Fibroblast of pulmonary artery (primary cell): ENCODE measurements at regions not wholly inside any gene's neighbourhood (a gene's known extent, or its start where the extent isn't known, plus 50 kb on each side); places are given as distances from the start of the nearest gene placed in this dataset.

ENCODE experiments used
- DNase-seq: peaks from one replicate; pipeline ENCODE4 v3.0.0-alpha.2; 2010; ENCODE audit warnings: low read depth
- H3K4me3 ChIP-seq: replicated peaks from 2 replicates; pipeline ENCODE4 v1.5.1; 2011; ENCODE audit warnings: low read depth, mild to moderate bottlenecking, control low read depth, low read length, moderate library complexity
- TF ChIP-seq, protein P1 (sequence below): IDR thresholded peaks from 2 replicates; pipeline ENCODE4 v1.5.1; 2011; ENCODE audit warnings: mild to moderate bottlenecking, control low read depth, low read length, inconsistent platforms; ENCODE audit errors: missing control alignments

DNA sequence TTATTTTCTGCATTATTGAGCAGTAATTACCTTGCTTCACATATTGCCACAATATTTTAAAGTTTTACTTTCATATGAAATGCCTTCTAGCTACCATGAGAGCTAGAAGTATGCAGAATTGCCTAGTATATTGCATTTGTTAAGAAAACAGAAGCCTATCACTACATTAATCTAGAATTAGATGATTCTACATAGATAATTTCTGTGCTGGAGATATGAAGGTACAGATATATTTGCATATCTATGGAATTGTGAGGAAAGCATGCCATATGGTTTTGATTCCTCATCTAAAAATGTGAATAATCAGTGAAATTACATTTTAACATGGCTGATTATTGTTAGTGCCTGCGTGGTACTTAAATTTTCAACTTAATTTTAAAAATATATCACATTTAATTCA is 1418.3 kb downstream of the NCAM2 start:
- no peak overlapping the region for H3K4me3 ChIP-seq
- TF ChIP-seq, protein P1, sequence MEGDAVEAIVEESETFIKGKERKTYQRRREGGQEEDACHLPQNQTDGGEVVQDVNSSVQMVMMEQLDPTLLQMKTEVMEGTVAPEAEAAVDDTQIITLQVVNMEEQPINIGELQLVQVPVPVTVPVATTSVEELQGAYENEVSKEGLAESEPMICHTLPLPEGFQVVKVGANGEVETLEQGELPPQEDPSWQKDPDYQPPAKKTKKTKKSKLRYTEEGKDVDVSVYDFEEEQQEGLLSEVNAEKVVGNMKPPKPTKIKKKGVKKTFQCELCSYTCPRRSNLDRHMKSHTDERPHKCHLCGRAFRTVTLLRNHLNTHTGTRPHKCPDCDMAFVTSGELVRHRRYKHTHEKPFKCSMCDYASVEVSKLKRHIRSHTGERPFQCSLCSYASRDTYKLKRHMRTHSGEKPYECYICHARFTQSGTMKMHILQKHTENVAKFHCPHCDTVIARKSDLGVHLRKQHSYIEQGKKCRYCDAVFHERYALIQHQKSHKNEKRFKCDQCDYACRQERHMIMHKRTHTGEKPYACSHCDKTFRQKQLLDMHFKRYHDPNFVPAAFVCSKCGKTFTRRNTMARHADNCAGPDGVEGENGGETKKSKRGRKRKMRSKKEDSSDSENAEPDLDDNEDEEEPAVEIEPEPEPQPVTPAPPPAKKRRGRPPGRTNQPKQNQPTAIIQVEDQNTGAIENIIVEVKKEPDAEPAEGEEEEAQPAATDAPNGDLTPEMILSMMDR = no peak
- DNase-seq = no peak

DNA sequence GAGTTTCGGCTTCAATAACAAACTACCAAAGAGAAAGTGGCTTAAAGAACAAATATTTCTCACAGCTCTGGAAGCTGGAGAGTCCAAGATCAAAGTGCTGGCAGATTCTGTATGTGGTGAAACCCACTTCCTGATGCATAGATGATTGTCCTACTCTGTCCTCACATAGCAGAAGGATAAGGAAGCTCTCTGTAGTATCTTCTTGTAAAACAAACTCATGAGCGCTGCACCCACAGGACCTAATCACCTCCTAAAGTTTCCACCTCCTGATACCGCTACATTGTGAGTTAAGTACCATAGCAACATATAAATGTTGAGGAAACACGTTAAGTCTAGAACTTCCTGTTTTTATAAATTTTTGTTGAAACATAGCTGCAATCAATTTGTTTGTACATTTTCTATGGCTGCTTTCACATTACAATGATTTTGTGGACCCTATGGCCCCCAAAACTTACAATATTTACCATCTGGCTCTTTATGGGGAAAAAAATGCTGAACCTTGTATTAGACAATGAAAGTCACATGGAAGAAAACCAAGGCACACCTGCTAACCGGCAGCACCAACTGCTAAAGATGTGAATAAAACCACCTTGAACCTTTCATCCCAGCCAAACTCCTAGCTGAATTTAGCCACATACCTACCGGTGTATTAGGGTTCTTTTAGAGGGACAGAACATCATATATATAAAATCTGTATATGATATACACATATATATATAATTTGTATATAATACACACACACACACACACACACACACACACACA is 1423.4 kb downstream of the NCAM2 start:
- DNase-seq = no peak
- H3K4me3 ChIP-seq = no peak overlapping the region
- TF ChIP-seq, protein P1 = no peak

DNA sequence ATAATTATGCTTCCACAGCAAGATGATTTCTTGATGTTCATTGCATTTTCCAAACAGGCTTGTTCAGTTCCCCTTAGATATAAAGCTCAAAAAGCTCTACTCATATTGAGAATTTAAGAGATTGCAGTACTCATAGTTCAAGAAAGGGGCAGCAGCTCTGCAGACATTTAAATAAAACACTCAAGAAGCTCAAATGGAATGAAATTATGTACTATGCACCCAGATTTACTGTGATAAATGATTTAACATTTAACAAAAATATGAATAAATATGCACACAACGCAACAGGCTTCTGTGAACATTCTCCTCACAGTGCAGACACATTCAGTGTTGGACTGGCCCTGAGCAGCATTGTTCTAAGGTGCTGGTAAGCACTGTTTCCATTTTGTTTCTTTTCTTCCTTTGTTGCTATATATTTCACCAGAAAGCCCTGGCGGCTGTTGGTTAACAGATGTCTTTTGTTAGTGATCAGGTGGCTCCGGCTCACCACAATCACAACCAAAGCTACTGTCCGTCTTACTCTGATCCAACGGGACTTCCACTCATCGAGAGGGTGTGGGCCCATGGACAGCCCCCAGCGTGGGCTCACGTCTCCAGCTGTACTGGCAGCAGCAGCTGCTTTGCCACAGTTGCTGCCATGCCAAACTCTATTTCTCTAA is 1440.3 kb downstream of the NCAM2 start:
- no peak overlapping the region for H3K4me3 ChIP-seq
- TF ChIP-seq, protein P1 = no peak
- no peak for DNase-seq

DNA sequence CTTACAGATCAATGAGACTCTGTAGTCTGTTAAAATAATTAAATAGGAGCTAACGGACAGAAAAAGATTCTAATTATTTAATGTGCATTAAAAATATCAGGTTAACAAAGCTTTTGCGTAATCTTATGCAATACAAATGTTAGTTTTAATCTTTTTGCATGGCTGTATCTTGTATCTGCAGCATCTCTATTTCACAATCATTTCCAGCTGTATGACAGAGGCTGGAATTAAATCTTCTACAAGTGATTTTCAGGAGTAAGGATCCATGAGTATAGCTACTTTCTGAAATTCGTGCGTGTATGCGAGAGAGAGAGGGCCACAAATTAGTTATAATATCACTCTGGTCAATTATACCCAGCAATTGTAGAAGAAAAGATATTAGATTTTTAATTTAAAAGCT is 1446.8 kb downstream of the NCAM2 start:
- DNase-seq = no peak
- TF ChIP-seq, protein P1 = no peak
- H3K4me3 ChIP-seq = no peak overlapping the region

DNA sequence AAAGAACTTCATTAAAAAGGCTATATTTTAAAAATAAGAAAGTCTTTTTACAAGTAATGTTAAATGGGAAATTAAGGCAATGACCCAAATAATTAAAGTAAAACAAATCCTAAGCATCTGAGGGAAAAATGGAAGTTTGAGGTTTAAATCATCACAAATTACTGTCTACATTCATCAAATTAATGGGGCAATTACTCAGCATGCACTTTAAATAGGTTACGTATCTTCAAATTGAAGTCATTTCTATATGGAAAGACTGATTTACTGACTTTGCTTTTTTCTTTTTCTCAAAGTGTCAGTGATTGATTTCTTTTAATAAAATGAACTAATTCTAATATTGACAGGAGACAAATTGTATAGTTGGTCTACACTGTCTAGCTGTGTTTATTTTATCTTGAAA is 1452.3 kb downstream of the NCAM2 start:
- TF ChIP-seq, protein P1 = no peak
- H3K4me3 ChIP-seq = no peak overlapping the region
- DNase-seq = no peak

DNA sequence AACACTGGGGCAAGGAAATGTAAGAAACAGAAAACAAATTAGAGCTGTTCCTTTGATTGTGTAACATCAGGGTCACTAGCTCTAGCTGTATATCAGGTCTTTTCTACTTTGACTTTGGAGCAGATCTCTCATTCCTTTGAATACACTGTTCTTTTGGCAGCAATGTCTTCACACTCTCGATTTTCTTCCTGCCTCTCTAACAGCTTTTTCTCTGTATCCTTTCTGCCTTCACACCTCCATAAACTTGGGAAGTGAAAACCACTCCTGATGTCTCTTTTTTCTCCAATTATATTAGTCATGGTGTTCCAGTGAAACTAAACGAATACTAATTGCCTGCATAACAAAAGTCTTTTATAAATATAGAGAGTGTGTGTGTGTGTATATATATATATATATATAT is 1458.0 kb downstream of the NCAM2 start:
- no peak overlapping the region for H3K4me3 ChIP-seq
- no peak for DNase-seq
- TF ChIP-seq, protein P1 = no peak
